ENCODE measurements at regions not wholly inside any gene's neighbourhood (a gene's known extent, or its start where the extent isn't known, plus 50 kb on each side); places are given as distances from the start of the nearest gene placed in this dataset.

DNA sequence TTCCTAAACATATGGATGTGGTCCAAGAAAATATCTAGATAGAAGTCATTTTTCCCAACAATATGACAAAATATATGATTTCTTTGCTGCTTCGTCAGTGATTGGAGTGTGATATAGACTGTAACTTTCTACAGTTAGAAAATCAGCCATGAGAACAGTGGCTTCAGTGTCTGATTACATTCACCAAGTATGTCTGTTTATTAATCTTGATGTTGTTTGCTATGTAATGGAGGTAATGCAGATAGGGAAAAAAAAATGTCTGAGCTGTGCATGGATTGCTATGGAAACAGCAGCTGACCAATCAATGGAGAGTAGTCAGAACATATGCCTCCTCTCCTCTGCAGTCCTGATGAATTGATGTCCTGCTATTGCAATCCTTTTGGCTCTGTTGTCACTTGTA, 72.3 kb upstream of the GAP43 start:
- no peaks in the 10 kb centered on the region for H3K9me3 ChIP-seq
- no peak overlapping the region for H3K27ac ChIP-seq
- H3K4me3 ChIP-seq: no peak overlapping the region
- DNase-seq: no peak
- intact Hi-C loops (cut with DNase I): no loop called here
- TF ChIP-seq, protein P1, sequence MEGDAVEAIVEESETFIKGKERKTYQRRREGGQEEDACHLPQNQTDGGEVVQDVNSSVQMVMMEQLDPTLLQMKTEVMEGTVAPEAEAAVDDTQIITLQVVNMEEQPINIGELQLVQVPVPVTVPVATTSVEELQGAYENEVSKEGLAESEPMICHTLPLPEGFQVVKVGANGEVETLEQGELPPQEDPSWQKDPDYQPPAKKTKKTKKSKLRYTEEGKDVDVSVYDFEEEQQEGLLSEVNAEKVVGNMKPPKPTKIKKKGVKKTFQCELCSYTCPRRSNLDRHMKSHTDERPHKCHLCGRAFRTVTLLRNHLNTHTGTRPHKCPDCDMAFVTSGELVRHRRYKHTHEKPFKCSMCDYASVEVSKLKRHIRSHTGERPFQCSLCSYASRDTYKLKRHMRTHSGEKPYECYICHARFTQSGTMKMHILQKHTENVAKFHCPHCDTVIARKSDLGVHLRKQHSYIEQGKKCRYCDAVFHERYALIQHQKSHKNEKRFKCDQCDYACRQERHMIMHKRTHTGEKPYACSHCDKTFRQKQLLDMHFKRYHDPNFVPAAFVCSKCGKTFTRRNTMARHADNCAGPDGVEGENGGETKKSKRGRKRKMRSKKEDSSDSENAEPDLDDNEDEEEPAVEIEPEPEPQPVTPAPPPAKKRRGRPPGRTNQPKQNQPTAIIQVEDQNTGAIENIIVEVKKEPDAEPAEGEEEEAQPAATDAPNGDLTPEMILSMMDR (IDR thresholded peaks at IDR 0.05): no peak
- ATAC-seq: no peak
- no peaks in the 10 kb centered on the region for H3K36me3 ChIP-seq
- H3K27me3 ChIP-seq (ENCODE audit: low read depth): no peaks in the 10 kb centered on the region
- no peaks in the 10 kb centered on the region for H3K4me1 ChIP-seq

DNA sequence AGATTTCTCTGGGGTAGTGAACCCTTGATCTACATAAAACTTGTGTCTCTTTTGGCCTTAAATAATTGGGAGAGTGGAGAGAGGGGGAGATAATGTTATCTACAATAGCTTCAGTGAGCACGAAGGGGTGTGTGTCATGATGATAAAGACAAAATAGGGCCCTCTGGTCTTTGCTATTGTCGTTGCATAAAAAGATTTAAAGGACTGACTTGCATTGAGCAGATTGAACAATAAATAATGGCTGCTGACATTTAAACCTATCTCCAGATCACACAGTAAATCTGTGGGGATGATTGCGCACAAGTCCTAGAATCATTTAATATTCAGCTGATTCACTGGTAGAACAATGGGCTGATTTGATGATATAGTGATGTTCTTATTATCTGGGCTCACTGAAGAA, 71.3 kb upstream of the GAP43 start:
- no peak overlapping the region for H3K4me3 ChIP-seq
- no peaks in the 10 kb centered on the region for H3K36me3 ChIP-seq
- TF ChIP-seq, protein P1 (IDR thresholded peaks at IDR 0.05): no peak
- H3K4me1 ChIP-seq: no peaks in the 10 kb centered on the region
- no peak for ATAC-seq
- H3K27me3 ChIP-seq (ENCODE audit: low read depth): no peaks in the 10 kb centered on the region
- H3K27ac ChIP-seq: no peak overlapping the region
- no peak for DNase-seq
- H3K9me3 ChIP-seq: no peaks in the 10 kb centered on the region
- intact Hi-C loops (cut with DNase I): no loop called here

DNA sequence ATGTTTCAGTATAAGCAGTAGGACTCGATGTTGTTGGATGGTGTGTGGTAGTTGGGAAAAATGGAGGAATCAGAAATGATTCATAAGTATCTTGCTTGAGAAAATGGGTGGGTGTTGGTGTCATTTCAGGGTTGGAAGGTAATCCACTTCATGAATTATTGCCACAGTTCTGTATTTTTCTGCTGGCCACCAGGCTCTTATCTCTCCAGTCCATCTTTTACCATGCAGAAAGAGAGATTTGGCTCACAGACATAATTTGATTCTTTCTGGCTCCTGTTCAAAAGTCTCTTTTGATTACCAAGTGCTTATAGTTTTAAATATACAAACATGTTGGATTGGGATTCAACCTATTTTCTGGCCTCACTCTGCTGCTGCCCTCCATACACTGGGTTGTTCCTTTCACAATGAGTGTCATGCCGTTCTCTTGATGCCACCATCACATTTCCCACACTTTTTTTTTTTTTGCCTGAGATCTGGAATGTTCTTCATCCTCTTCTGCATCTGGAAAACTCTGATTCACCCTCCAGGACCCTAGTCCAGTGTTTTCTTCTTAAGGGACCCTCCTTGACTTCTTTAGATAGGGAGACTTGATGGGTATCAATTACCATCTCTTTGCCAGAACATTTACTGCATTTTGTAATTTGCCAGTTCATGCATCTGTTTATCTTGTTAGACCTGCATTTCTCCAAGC, 69.4 kb upstream of the GAP43 start:
- Histone ChIP-seq H3K4me1 (no peaks in the 10 kb centered on the region), H3K9me3 (no peaks in the 10 kb centered on the region), H3K27ac (no peak overlapping the region), H3K27me3 (ENCODE audit: low read depth) (no peaks in the 10 kb centered on the region), H3K36me3 (no peaks in the 10 kb centered on the region), H3K4me3 (no peak overlapping the region)
- DNase-seq (no peak), ATAC-seq (no peak)
- TF ChIP-seq, protein P1 (IDR thresholded peaks at IDR 0.05): no peak
- intact Hi-C loops (cut with DNase I): no loop called here

DNA sequence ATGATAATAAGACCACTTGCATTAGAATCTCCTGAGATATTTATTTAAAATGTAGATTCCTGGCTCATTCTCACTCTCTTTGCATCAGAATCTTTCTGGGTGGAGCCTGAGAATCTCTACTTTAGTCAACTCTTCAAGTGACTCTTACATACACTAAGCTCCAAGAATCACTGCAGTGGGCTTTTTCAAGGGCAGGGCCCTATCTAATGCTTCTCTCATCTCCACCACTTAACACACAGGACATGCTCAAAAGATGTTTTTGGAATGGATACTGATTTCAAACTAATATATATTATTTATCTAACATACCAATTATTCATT, 68.9 kb upstream of the GAP43 start:
- no peak for ATAC-seq
- DNase-seq: no peak
- H3K4me1 ChIP-seq: no peaks in the 10 kb centered on the region
- H3K9me3 ChIP-seq: no peaks in the 10 kb centered on the region
- TF ChIP-seq, protein P1 (IDR thresholded peaks at IDR 0.05): no peak
- no peak overlapping the region for H3K27ac ChIP-seq
- no peaks in the 10 kb centered on the region for H3K36me3 ChIP-seq
- no peaks in the 10 kb centered on the region for H3K27me3 ChIP-seq (ENCODE audit: low read depth)
- intact Hi-C loops (cut with DNase I): no loop called here
- no peak overlapping the region for H3K4me3 ChIP-seq

DNA sequence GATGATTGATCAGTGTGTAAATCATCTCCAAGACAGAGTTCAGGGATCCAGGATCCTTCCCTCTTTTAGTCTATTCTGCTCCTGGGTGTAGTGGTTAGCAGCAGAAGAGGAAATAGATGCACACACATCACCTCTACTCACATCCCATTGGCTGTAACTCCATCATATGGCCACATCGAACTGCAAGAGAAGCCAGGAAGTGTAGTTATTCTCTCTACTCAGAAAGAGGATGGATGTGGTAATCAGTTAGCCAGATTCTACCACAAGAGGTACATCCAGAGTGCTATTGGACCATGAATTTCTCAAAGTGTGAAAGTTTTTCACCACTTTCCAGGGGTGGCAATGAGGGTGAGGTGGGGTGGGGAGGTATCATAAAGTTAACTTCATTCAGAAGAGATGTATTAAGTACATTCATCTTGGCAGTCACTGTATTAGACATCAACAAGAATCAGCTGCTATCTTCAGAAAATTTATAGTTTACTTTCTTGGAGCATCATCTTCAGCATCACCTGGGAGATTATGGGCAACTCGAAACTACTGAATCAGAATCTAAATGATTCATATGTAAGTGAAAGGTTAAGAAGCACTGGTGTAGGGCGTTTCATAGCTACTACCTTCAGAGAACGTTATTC, 60.6 kb upstream of the GAP43 start:
- Histone ChIP-seq H3K4me1 (no peaks in the 10 kb centered on the region), H3K27ac (no peak overlapping the region), H3K9me3 (no peaks in the 10 kb centered on the region), H3K27me3 (ENCODE audit: low read depth) (no peaks in the 10 kb centered on the region), H3K4me3 (no peak overlapping the region), H3K36me3 (no peaks in the 10 kb centered on the region)
- DNase-seq (no peak), ATAC-seq (no peak)
- TF ChIP-seq, protein P1 (IDR thresholded peaks at IDR 0.05): no peak
- intact Hi-C loops (cut with DNase I): no loop called here

Data from lower lobe of right lung (tissue), 2 donors.